ENCODE measurements at regions not wholly inside any gene's neighbourhood (a gene's known extent, or its start where the extent isn't known, plus 50 kb on each side); places are given as distances from the start of the nearest gene placed in this dataset. TPM values are rescaled to one million over a fixed set of nuclear protein-coding genes. Genes with fewer than 3 reads are reported as not detected.

GRCh38 chrX:141314441-141314840 lies 72.1 kb upstream of the SPANXC start:
- Histone ChIP-seq H3K27me3 (replicated peaks; ENCODE audit: insufficient read depth) (no peaks in the 10 kb centered on the region), H3K9me3 (ENCODE audit: low read depth) (no peaks in the 10 kb centered on the region), H3K27ac (no peak overlapping the region), H3K4me3 (no peak overlapping the region), H3F3A (ENCODE audit: insufficient read depth) (no peaks in the 10 kb centered on the region), H3K9me2 (ENCODE audit: insufficient read depth) (no peaks in the 10 kb centered on the region), H2AFZ (no peak overlapping the region), H3K36me3 (ENCODE audit: low read depth) (no peaks in the 10 kb centered on the region), H3K4me1 (ENCODE audit: insufficient read depth) (no peaks in the 10 kb centered on the region), H3K9ac (no peak overlapping the region), H3K79me2 (ENCODE audit: insufficient read depth) (no peaks in the 10 kb centered on the region), H4K20me1 (ENCODE audit: insufficient read depth) (no peaks in the 10 kb centered on the region), H3K4me2 (ENCODE audit: unreplicated experiment) (no peak overlapping the region)
- no peak for TF ChIP-seq EZH2 (IDR thresholded peaks at IDR 0.05; ENCODE audit: insufficient read depth, poor library complexity, severe bottlenecking)
- TF ChIP-seq EZH2phosphoT487 (IDR thresholded peaks at IDR 0.05; ENCODE audit: insufficient read depth, low read depth): no peak
- no peak for DNase-seq
- WGBS, 2 experiments (ENCODE audit: low coverage in 1 of 2, low lambda C conversion rate in 2 of 2, missing lambda C conversion rate in 2 of 2): 10 to 22% methylated on average over 1 of the region's 1 CpG
- in situ Hi-C loops (cut with MboI): no loop called here

- 14% methylated on average over 5 of the region's 5 CpGs for WGBS, 2 experiments (ENCODE audit: low coverage in 1 of 2, low lambda C conversion rate in 2 of 2, missing lambda C conversion rate in 2 of 2)
- no peak overlapping the region for H3K4me3 ChIP-seq
- H3F3A ChIP-seq (ENCODE audit: insufficient read depth): no peaks in the 10 kb centered on the region
- H3K9me2 ChIP-seq (ENCODE audit: insufficient read depth): no peaks in the 10 kb centered on the region
- H3K27ac ChIP-seq: no peak overlapping the region
- H3K36me3 ChIP-seq (ENCODE audit: low read depth): no peaks in the 10 kb centered on the region
- TF ChIP-seq EZH2 (IDR thresholded peaks at IDR 0.05; ENCODE audit: insufficient read depth, poor library complexity, severe bottlenecking) (no peak), EZH2phosphoT487 (IDR thresholded peaks at IDR 0.05; ENCODE audit: insufficient read depth, low read depth) (no peak)
- no peak overlapping the region for H2AFZ ChIP-seq
- no peak overlapping the region for H3K9ac ChIP-seq
- no peak for DNase-seq
- in situ Hi-C loops (cut with MboI): no loop called here
- no peaks in the 10 kb centered on the region for H3K4me1 ChIP-seq (ENCODE audit: insufficient read depth)
- no peaks in the 10 kb centered on the region for H4K20me1 ChIP-seq (ENCODE audit: insufficient read depth)
- no peaks in the 10 kb centered on the region for H3K79me2 ChIP-seq (ENCODE audit: insufficient read depth)
- H3K27me3 ChIP-seq (replicated peaks; ENCODE audit: insufficient read depth): no peaks in the 10 kb centered on the region
- H3K4me2 ChIP-seq (ENCODE audit: unreplicated experiment): no peak overlapping the region
- H3K9me3 ChIP-seq (ENCODE audit: low read depth): no peaks in the 10 kb centered on the region
Measured at GRCh38 chrX:141301017-141301416, 58.7 kb upstream of the SPANXC start.

Small RNA genes in the stretch of these regions (small RNA-seq; reads per million reads assigned to genes)
- not detected for gene AC234779.1 (ENCODE audit: low read depth, low replicate concordance)
